Ovary (tissue), 7 donors: ENCODE measurements at regions not wholly inside any gene's neighbourhood (a gene's known extent, or its start where the extent isn't known, plus 50 kb on each side); places are given as distances from the start of the nearest gene placed in this dataset.

Experiments used
- DNase-seq, 5 donors: peaks; one replicate each; pipeline ENCODE4 v3.0.0-alpha.2; 2019 to 2020
- H3K27ac ChIP-seq, 2 donors: fragments of 200-600 bp; one replicate each; pipeline versions ENCODE4 v1.5.1 to v1.8.0; 2019 to 2022
- H3K27me3 ChIP-seq: fragments of 200-600 bp; one replicate; pipeline ENCODE4 v1.8.0; 2022
- H3K36me3 ChIP-seq: fragments of 200-600 bp; sonication (generic); one replicate; pipeline ENCODE4 v1.5.1; 2019
- H3K4me1 ChIP-seq: one replicate; pipeline ENCODE4 v1.8.1; 2013; ENCODE audit warnings: mild to moderate bottlenecking, moderate library complexity; ENCODE audit not compliant: insufficient read depth
- H3K4me3 ChIP-seq: fragments of 200-600 bp; sonication (generic); one replicate; pipeline ENCODE4 v1.5.1; 2017
- H3K9me3 ChIP-seq, 2 donors: fragments of 200-600 bp in 1 of 2; sonication (generic) in 1 of 2; one replicate each; pipeline versions ENCODE4 v1.5.1 to v1.8.1; 2013 to 2019; ENCODE audit warnings: mild to moderate bottlenecking in 1 of 2, moderate library complexity in 1 of 2
- CTCF ChIP-seq, 3 donors: fragments of 450-650 bp in 2 of 3; fragments of 200-600 bp in 1 of 3; IDR thresholded peaks; one replicate each; pipeline versions ENCODE4 v1.5.1 to v1.8.0; 2016 to 2022; ENCODE audit warnings: antibody characterized with exemption in 3 of 3, mild to moderate bottlenecking in 1 of 3
- EP300 ChIP-seq: sonication (generic); formaldehyde crosslinking; IDR thresholded peaks from one replicate; pipeline ENCODE4 v1.6.1; 2017; ENCODE audit warnings: antibody characterized with exemption
- POLR2A ChIP-seq: fragments of 450-650 bp; IDR thresholded peaks from one replicate; pipeline ENCODE4 v1.6.1; 2017; ENCODE audit warnings: antibody characterized with exemption, mild to moderate bottlenecking, moderate library complexity
- WGBS, 3 donors: extraction: QIAGEN DNeasy Blood & Tissue Kit in 1 of 3; methylation state at CpG; one replicate each; pipeline versions ENCODE4 v1.1.5 to v1.1.7; 2013 to 2017; 5-methylcytosine and 5-hydroxymethylcytosine counted together
- intact Hi-C, 4 donors: fragments of 100-400 bp; cut with DNase I; formaldehyde crosslinking; loops; one replicate each; pipeline versions ENCODE4 v1.11.0 to v1.15.1; 2022 to 2023
- donor health status: DM: no; HTN: no; CAD: no; lungs with moderate emphysema.
- donor health status: DM: no; HTN: no; CAD: no.
- donor health status: Bipolar disorder and iron deficiency.
- donor health status: DM: no; HTN: no; CAD: no.
- donor health status: DM: yes; HTN: yes; CAD: no.

GRCh38 chrX:8105531-8105930 is 65.5 kb downstream of the VCX2 start:
- Histone ChIP-seq H3K4me3 (no peak overlapping the region), H3K27me3 (no peaks in the 10 kb centered on the region), H3K4me1 (no peaks in the 10 kb centered on the region), H3K9me3 (no peaks in the 10 kb centered on the region), H3K27ac (no peak overlapping the region), H3K36me3 (no peaks in the 10 kb centered on the region)
- TF ChIP-seq EP300 (no peak), POLR2A (no peak), CTCF (IDR thresholded peaks at IDR 0.05) (no peak)
- DNase-seq, result no peak
- intact Hi-C loops, result no loop called here

GRCh38 chrX:8103655-8104054 is 67.4 kb downstream of the VCX2 start:
- 48 to 78% (median 71%) methylated on average over 6 of the region's 6 CpGs for WGBS, 3 donors
- no peak for TF ChIP-seq CTCF (IDR thresholded peaks at IDR 0.05)
- no peak for TF ChIP-seq POLR2A
- no peak for TF ChIP-seq EP300
- H3K4me3 ChIP-seq, result no peak overlapping the region
- no peak for DNase-seq
- no peaks in the 10 kb centered on the region for H3K27me3 ChIP-seq
- H3K9me3 ChIP-seq, result no peaks in the 10 kb centered on the region
- H3K4me1 ChIP-seq, result no peaks in the 10 kb centered on the region
- intact Hi-C loops, result no loop called here
- H3K36me3 ChIP-seq, result no peaks in the 10 kb centered on the region
- H3K27ac ChIP-seq, result no peak overlapping the region

GRCh38 chrX:8091510-8091909 is 79.6 kb downstream of the VCX2 start:
- intact Hi-C loops, result no loop called here
- Histone ChIP-seq H3K36me3 (no peaks in the 10 kb centered on the region), H3K9me3 (no peaks in the 10 kb centered on the region), H3K4me1 (no peaks in the 10 kb centered on the region), H3K27ac (no peak overlapping the region), H3K27me3 (no peaks in the 10 kb centered on the region), H3K4me3 (no peak overlapping the region)
- TF ChIP-seq CTCF (IDR thresholded peaks at IDR 0.05) (no peak), POLR2A (no peak), EP300 (no peak)
- WGBS, 3 donors, result 51 to 60% (median 59%) methylated on average over 6 of the region's 6 CpGs
- DNase-seq, result no peak

GRCh38 chrX:8090906-8091305 is 80.2 kb downstream of the VCX2 start:
- DNase-seq, result no peak
- TF ChIP-seq EP300 (no peak), POLR2A (no peak), CTCF (IDR thresholded peaks at IDR 0.05) (no peak)
- Histone ChIP-seq H3K9me3 (no peaks in the 10 kb centered on the region), H3K4me3 (no peak overlapping the region), H3K36me3 (no peaks in the 10 kb centered on the region), H3K27ac (no peak overlapping the region), H3K27me3 (no peaks in the 10 kb centered on the region), H3K4me1 (no peaks in the 10 kb centered on the region)
- intact Hi-C loops, result no loop called here
- WGBS, 3 donors, result 74 to 84% (median 82%) methylated on average over 3 of the region's 3 CpGs

GRCh38 chrX:8090482-8090881 is 80.6 kb downstream of the VCX2 start:
- no peaks in the 10 kb centered on the region for H3K27me3 ChIP-seq
- H3K4me1 ChIP-seq, result no peaks in the 10 kb centered on the region
- DNase-seq, result no peak
- H3K27ac ChIP-seq, result no peak overlapping the region
- no peak overlapping the region for H3K4me3 ChIP-seq
- WGBS, 3 donors, result 93 to 97% (median 96%) methylated on average over 3 of the region's 3 CpGs
- intact Hi-C loops, result no loop called here
- no peaks in the 10 kb centered on the region for H3K9me3 ChIP-seq
- TF ChIP-seq CTCF (IDR thresholded peaks at IDR 0.05), result no peak
- TF ChIP-seq EP300, result no peak
- TF ChIP-seq POLR2A, result no peak
- H3K36me3 ChIP-seq, result no peaks in the 10 kb centered on the region
